NCI-H2227 (cell line): ENCODE measurements at regions not wholly inside any gene's neighbourhood (a gene's known extent, or its start where the extent isn't known, plus 50 kb on each side); places are given as distances from the start of the nearest gene placed in this dataset.

ENCODE experiments used
- DNase-seq: peaks from one replicate; lab custom pipeline; 2025; ENCODE audit not compliant: unreplicated experiment; lab: John Stamatoyannopoulos, UW

DNA sequence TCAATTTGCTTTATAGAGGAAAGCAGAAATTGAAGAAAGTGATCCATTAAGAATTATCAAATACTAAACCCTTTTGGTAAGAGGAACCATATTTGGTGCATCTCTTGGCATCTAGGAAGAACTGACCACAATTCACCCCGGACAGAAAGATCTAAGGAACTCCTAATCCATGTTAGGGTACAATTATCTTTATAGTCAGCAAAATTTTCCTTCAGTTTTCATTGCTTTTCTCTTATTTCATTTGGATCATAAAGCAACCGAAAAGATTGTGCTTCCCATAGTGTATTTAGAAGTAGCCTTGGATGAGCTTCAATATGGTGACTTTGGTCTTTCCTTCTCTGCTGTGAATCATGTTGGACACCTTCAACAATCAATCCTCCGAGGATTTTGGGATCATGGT, 50.1 kb upstream of the IGFBP5 start:
- DNase-seq = no peak
